ENCODE measurements at regions not wholly inside any gene's neighbourhood (a gene's known extent, or its start where the extent isn't known, plus 50 kb on each side); places are given as distances from the start of the nearest gene placed in this dataset.

DNA sequence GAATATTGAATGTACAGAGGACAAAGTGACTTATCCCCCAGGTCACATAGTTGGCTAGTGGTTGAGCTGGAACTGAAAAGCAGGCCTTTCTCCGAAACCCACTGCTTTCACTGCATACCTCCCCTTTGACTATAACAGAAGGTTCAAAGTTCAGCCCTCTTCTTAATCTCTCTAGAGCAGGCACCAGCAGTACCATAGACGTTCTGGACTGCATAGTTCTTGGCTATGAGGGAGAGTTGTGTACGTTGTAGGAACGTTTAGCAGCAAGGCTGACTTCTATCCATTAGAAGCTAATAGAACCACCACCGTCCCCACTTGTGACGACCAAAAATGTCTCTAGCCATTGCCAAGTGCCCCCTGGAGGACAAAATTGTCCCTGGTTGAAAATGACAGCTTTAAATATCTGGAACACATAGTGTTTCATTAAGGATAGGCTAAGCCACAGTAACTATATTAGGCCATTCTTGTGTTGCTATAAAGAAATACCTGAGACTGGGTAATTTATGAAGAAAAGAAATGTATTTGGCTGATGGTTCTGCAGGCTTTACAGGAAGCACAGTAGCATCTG, 123.8 kb upstream of the MTHFD1L start:
- no peak for TF ChIP-seq YY1 (IDR thresholded peaks at IDR 0.05; ENCODE audit: insufficient read depth, insufficient read length)
- no peak for TF ChIP-seq ZNF274 (IDR thresholded peaks at IDR 0.05; ENCODE audit: low read depth, low read length)
